ENCODE measurements at regions not wholly inside any gene's neighbourhood (a gene's known extent, or its start where the extent isn't known, plus 50 kb on each side); places are given as distances from the start of the nearest gene placed in this dataset.

- Mint-ChIP-seq H3K4me3 (no peak overlapping the region), H3K27ac (no peak overlapping the region), H3K4me1 (ENCODE audit: low read depth in 2 of 2) (no peaks in the 10 kb centered on the region), H3K27me3 (peaks cover 9 to 18% of the 10 kb centered on the region in 2 donors), H3K9me3 (no peaks in the 10 kb centered on the region), H3K36me3 (no peaks in the 10 kb centered on the region)
- DNase-seq (ENCODE audit: low spot score) (no peak), ATAC-seq (no peak)
These were observed 65.7 kb downstream of the TMEM18 start for GRCh38 chr2:611519-611918.

- Mint-ChIP-seq H3K27me3 (peaks cover 2 to 14% of the 10 kb centered on the region in 2 donors), H3K4me1 (ENCODE audit: low read depth in 2 of 2) (no peaks in the 10 kb centered on the region), H3K4me3 (no peak overlapping the region), H3K9me3 (no peaks in the 10 kb centered on the region), H3K36me3 (no peaks in the 10 kb centered on the region), H3K27ac (no peak overlapping the region)
- no peak for ATAC-seq
- DNase-seq (ENCODE audit: low spot score) = no peak
These were observed 66.7 kb downstream of the TMEM18 start for GRCh38 chr2:610491-610890.

GRCh38 chr2:609881-610280 lies 67.3 kb downstream of the TMEM18 start:
- Mint-ChIP-seq H3K27ac (no peak overlapping the region), H3K4me3 (no peak overlapping the region), H3K36me3 (no peaks in the 10 kb centered on the region), H3K27me3 (peaks cover 0 to 9% of the 10 kb centered on the region in 2 donors), H3K9me3 (no peaks in the 10 kb centered on the region), H3K4me1 (ENCODE audit: low read depth in 2 of 2) (no peaks in the 10 kb centered on the region)
- no peak for DNase-seq (ENCODE audit: low spot score)
- no peak for ATAC-seq

GRCh38 chr2:609449-609848 lies 67.8 kb downstream of the TMEM18 start:
- ATAC-seq (no peak), DNase-seq (ENCODE audit: low spot score) (no peak)
- H3K36me3 Mint-ChIP-seq = no peaks in the 10 kb centered on the region
- no peaks in the 10 kb centered on the region for H3K9me3 Mint-ChIP-seq
- H3K4me3 Mint-ChIP-seq = no peak overlapping the region
- peaks cover 0 to 9% of the 10 kb centered on the region in 2 donors for H3K27me3 Mint-ChIP-seq
- H3K4me1 Mint-ChIP-seq (ENCODE audit: low read depth in 2 of 2) = no peaks in the 10 kb centered on the region
- H3K27ac Mint-ChIP-seq = no peak overlapping the region

- Mint-ChIP-seq H3K27me3 (peaks cover 0 to 9% of the 10 kb centered on the region in 2 donors), H3K4me3 (no peak overlapping the region), H3K4me1 (ENCODE audit: low read depth in 2 of 2) (peaks cover 0 to under 1% of the 10 kb centered on the region in 2 donors), H3K27ac (no peak overlapping the region), H3K36me3 (no peaks in the 10 kb centered on the region), H3K9me3 (no peaks in the 10 kb centered on the region)
- DNase-seq (ENCODE audit: low spot score) = no peak
- no peak for ATAC-seq
These were observed 68.5 kb downstream of the TMEM18 start for GRCh38 chr2:608711-609110.

- Mint-ChIP-seq H3K27ac (no peak overlapping the region), H3K4me1 (ENCODE audit: low read depth in 2 of 2) (peaks cover 0 to 5% of the 10 kb centered on the region in 2 donors), H3K27me3 (peaks cover 0 to 9% of the 10 kb centered on the region in 2 donors), H3K9me3 (no peaks in the 10 kb centered on the region), H3K36me3 (no peaks in the 10 kb centered on the region), H3K4me3 (no peak overlapping the region)
- DNase-seq (ENCODE audit: low spot score) = no peak
- ATAC-seq = no peak
These were observed 68.9 kb downstream of the TMEM18 start for GRCh38 chr2:608297-608696.

- no peak for ATAC-seq
- no peak overlapping the region for H3K27ac Mint-ChIP-seq
- H3K4me3 Mint-ChIP-seq = no peak overlapping the region
- DNase-seq (ENCODE audit: low spot score) = no peak
- H3K9me3 Mint-ChIP-seq = no peaks in the 10 kb centered on the region
- H3K27me3 Mint-ChIP-seq = peaks cover 0 to 9% of the 10 kb centered on the region in 2 donors
- peaks cover 0 to 5% of the 10 kb centered on the region in 2 donors for H3K4me1 Mint-ChIP-seq (ENCODE audit: low read depth in 2 of 2)
- no peaks in the 10 kb centered on the region for H3K36me3 Mint-ChIP-seq
These were observed 69.5 kb downstream of the TMEM18 start for GRCh38 chr2:607709-608108.

- no peaks in the 10 kb centered on the region for H3K36me3 Mint-ChIP-seq
- no peak overlapping the region for H3K27ac Mint-ChIP-seq
- no peak for ATAC-seq
These were observed 70.0 kb downstream of the TMEM18 start for GRCh38 chr2:607172-607571.

GRCh38 chr2:605674-606608 lies 71.3 kb downstream of the TMEM18 start:
- Mint-ChIP-seq H3K36me3 (no peaks in the 10 kb centered on the region), H3K9me3 (no peaks in the 10 kb centered on the region), H3K4me3 (no peak overlapping the region), H3K4me1 (ENCODE audit: low read depth in 2 of 2) (peaks cover 0 to 5% of the 10 kb centered on the region in 2 donors), H3K27me3 (peaks cover 0 to 5% of the 10 kb centered on the region in 2 donors), H3K27ac (no peak overlapping the region)
- no peak for ATAC-seq
- no peak for DNase-seq (ENCODE audit: low spot score)

More at GRCh38 chr2:607172-607571, 70.0 kb downstream of the TMEM18 start:
- Mint-ChIP-seq H3K27me3 (peaks cover 0 to 9% of the 10 kb centered on the region in 2 donors), H3K4me1 (ENCODE audit: low read depth in 2 of 2) (peaks cover 0 to 5% of the 10 kb centered on the region in 2 donors), H3K4me3 (no peak overlapping the region), H3K9me3 (no peaks in the 10 kb centered on the region)
- no peak for DNase-seq (ENCODE audit: low spot score)

- no peaks in the 10 kb centered on the region for H3K27me3 Mint-ChIP-seq
- H3K27ac Mint-ChIP-seq = no peak overlapping the region
- no peaks in the 10 kb centered on the region for H3K9me3 Mint-ChIP-seq
- H3K4me3 Mint-ChIP-seq = no peak overlapping the region
- H3K4me1 Mint-ChIP-seq (ENCODE audit: low read depth in 2 of 2) = peaks cover 0 to 5% of the 10 kb centered on the region in 2 donors
- DNase-seq (ENCODE audit: low spot score) (no peak), ATAC-seq (no peak)
- H3K36me3 Mint-ChIP-seq = no peaks in the 10 kb centered on the region
These were observed 72.2 kb downstream of the TMEM18 start for GRCh38 chr2:604854-605524.

- DNase-seq (ENCODE audit: low spot score) (no peak), ATAC-seq (no peak)
- no peaks in the 10 kb centered on the region for H3K36me3 Mint-ChIP-seq
These were observed 72.8 kb downstream of the TMEM18 start for GRCh38 chr2:604385-604784.

GRCh38 chr2:603869-604268 lies 73.3 kb downstream of the TMEM18 start:
- Mint-ChIP-seq H3K27ac (no peak overlapping the region), H3K9me3 (no peaks in the 10 kb centered on the region)

More at GRCh38 chr2:604385-604784, 72.8 kb downstream of the TMEM18 start:
- no peaks in the 10 kb centered on the region for H3K9me3 Mint-ChIP-seq
- peaks cover 0 to 5% of the 10 kb centered on the region in 2 donors for H3K4me1 Mint-ChIP-seq (ENCODE audit: low read depth in 2 of 2)
- no peak overlapping the region for H3K4me3 Mint-ChIP-seq
- no peak overlapping the region for H3K27ac Mint-ChIP-seq
- H3K27me3 Mint-ChIP-seq = no peaks in the 10 kb centered on the region

GRCh38 chr2:603427-603826 lies 73.8 kb downstream of the TMEM18 start:
- H3K4me1 Mint-ChIP-seq (ENCODE audit: low read depth in 2 of 2) = peaks cover 0 to 5% of the 10 kb centered on the region in 2 donors
- no peak overlapping the region for H3K27ac Mint-ChIP-seq
- no peaks in the 10 kb centered on the region for H3K27me3 Mint-ChIP-seq
- no peak overlapping the region for H3K4me3 Mint-ChIP-seq
- DNase-seq (ENCODE audit: low spot score) (no peak), ATAC-seq (no peak)
- no peaks in the 10 kb centered on the region for H3K9me3 Mint-ChIP-seq
- no peaks in the 10 kb centered on the region for H3K36me3 Mint-ChIP-seq

More at GRCh38 chr2:603869-604268, 73.3 kb downstream of the TMEM18 start:
- no peak overlapping the region for H3K4me3 Mint-ChIP-seq
- ATAC-seq = no peak
- no peaks in the 10 kb centered on the region for H3K27me3 Mint-ChIP-seq
- H3K36me3 Mint-ChIP-seq = no peaks in the 10 kb centered on the region
- peaks cover 0 to 5% of the 10 kb centered on the region in 2 donors for H3K4me1 Mint-ChIP-seq (ENCODE audit: low read depth in 2 of 2)
- no peak for DNase-seq (ENCODE audit: low spot score)

Measured in natural killer cell treated with Interleukin-12 subunit alpha and Interleukin-12 subunit beta and Interleukin-15 and Interleukin-18, amount 100 ng/mL, for 72 hours (primary cell).